CD14-positive monocyte (primary cell): ENCODE measurements at regions not wholly inside any gene's neighbourhood (a gene's known extent, or its start where the extent isn't known, plus 50 kb on each side); places are given as distances from the start of the nearest gene placed in this dataset.
A peak's percentile ranks its signal among the peaks of the same experiment; 100 is the strongest.
"Not testable (repeated sequence)": the region's sequence is repeated elsewhere in the genome, so short reads cannot be mapped to it uniquely, and the experiment has no call there.

ENCODE experiments used
- DNase-seq, 3 donors: peaks; one replicate each; pipeline ENCODE4 v3.0.0-alpha.2; 2011 to 2022
- H2AFZ ChIP-seq: 2 replicates; pipeline ENCODE4 v1.6.0; 2012; ENCODE audit warnings: mild to moderate bottlenecking, low read depth, low read length, inconsistent platforms; ENCODE audit not compliant: insufficient read depth, poor library complexity, severe bottlenecking
- H3K27ac ChIP-seq, 2 donors: 1 replicate in 1 of 2; 2 replicates in 1 of 2; pipeline ENCODE4 v1.5.1; 2012 to 2013; ENCODE audit warnings: low read length in 2 of 2, control low read depth in 1 of 2, inconsistent platforms in 1 of 2, low read depth in 1 of 2, mild to moderate bottlenecking in 1 of 2
- H3K27me3 ChIP-seq, 2 donors: one replicate each; pipeline versions ENCODE4 v1.6.0 to v1.6.1; 2011 to 2013; ENCODE audit warnings: low read length in 2 of 2; ENCODE audit not compliant: control insufficient read depth in 2 of 2, insufficient read depth in 2 of 2
- H3K36me3 ChIP-seq, 2 donors: replicated peaks in 1 of 2; 1 replicate in 1 of 2; 2 replicates in 1 of 2; pipeline versions ENCODE4 v1.5.1 to v1.6.1; 2012 to 2013; ENCODE audit warnings: low read length in 2 of 2, control low read depth in 1 of 2, inconsistent platforms in 1 of 2, mild to moderate bottlenecking in 1 of 2; ENCODE audit not compliant: insufficient read depth in 2 of 2, control insufficient read depth in 1 of 2
- H3K4me1 ChIP-seq, 2 donors: 1 replicate in 1 of 2; 2 replicates in 1 of 2; pipeline versions ENCODE4 v1.5.1 to v1.6.1; 2012 to 2013; ENCODE audit warnings: low read length in 2 of 2, control low read depth in 1 of 2, inconsistent platforms in 1 of 2, mild to moderate bottlenecking in 1 of 2, moderate library complexity in 1 of 2; ENCODE audit not compliant: insufficient read depth in 2 of 2, control insufficient read depth in 1 of 2
- H3K4me2 ChIP-seq: replicated peaks from 2 replicates; pipeline ENCODE3; 2012; ENCODE audit warnings: low read length, moderate library complexity, mild to moderate bottlenecking; ENCODE audit not compliant: poor library complexity, severe bottlenecking; ENCODE audit errors: extremely low read depth
- H3K4me3 ChIP-seq, 3 experiments: fragments of 200-600 bp in 1 of 3; sonication (generic) in 1 of 3; replicated peaks in 1 of 3; 1 replicate in 2 of 3; 2 replicates in 1 of 3; pipeline ENCODE4 v1.5.1; 2011 to 2013; ENCODE audit warnings: low read length in 3 of 3, mild to moderate bottlenecking in 3 of 3, control low read depth in 2 of 3, low read depth in 2 of 3, inconsistent platforms in 1 of 3, moderate library complexity in 1 of 3
- H3K79me2 ChIP-seq: 2 replicates; pipeline ENCODE4 v1.6.0; 2012; ENCODE audit warnings: mild to moderate bottlenecking, control low read depth, inconsistent platforms, low read length, moderate library complexity; ENCODE audit not compliant: insufficient read depth
- H3K9ac ChIP-seq: 2 replicates; pipeline ENCODE4 v1.6.0; 2017; ENCODE audit warnings: low read length, mild to moderate bottlenecking; ENCODE audit not compliant: insufficient read depth, poor library complexity, severe bottlenecking
- H3K9me3 ChIP-seq, 2 donors: replicated peaks in 1 of 2; 1 replicate in 1 of 2; 2 replicates in 1 of 2; pipeline versions ENCODE4 v1.5.1 to v1.6.1; 2012 to 2013; ENCODE audit warnings: low read length in 2 of 2, control low read depth in 1 of 2; ENCODE audit not compliant: control insufficient read depth in 1 of 2, insufficient read depth in 1 of 2
- H4K20me1 ChIP-seq: 2 replicates; pipeline ENCODE4 v1.6.0; 2012; ENCODE audit warnings: mild to moderate bottlenecking, low read length, control low read depth, moderate library complexity; ENCODE audit not compliant: insufficient read depth
- H3K27ac Mint-ChIP-seq, 7 donors: one replicate each; pipeline ENCODE4 v1.8.0; 2020; ENCODE audit warnings: mild to moderate bottlenecking in 7 of 7, mixed read lengths in 7 of 7, moderate library complexity in 6 of 7, inconsistent platforms in 2 of 7
- H3K27me3 Mint-ChIP-seq, 3 donors: one replicate each; pipeline ENCODE4 v1.8.0; 2021 to 2022; ENCODE audit warnings: low read depth in 3 of 3, mild to moderate bottlenecking in 3 of 3, mixed read lengths in 3 of 3, moderate library complexity in 3 of 3, inconsistent platforms in 1 of 3
- H3K36me3 Mint-ChIP-seq, 2 donors: one replicate each; pipeline ENCODE4 v1.8.0; 2020; ENCODE audit warnings: mixed read lengths in 2 of 2, inconsistent platforms in 1 of 2, mild to moderate bottlenecking in 1 of 2
- H3K4me1 Mint-ChIP-seq: one replicate; pipeline ENCODE4 v1.8.0; 2020; ENCODE audit warnings: mild to moderate bottlenecking, mixed read lengths
- H3K4me3 Mint-ChIP-seq, 2 donors: one replicate each; pipeline ENCODE4 v1.8.0; 2020; ENCODE audit warnings: mild to moderate bottlenecking in 2 of 2, mixed read lengths in 2 of 2, moderate library complexity in 1 of 2
- H3K9me3 Mint-ChIP-seq, 7 donors: one replicate each; pipeline ENCODE4 v1.8.0; 2020 to 2022; ENCODE audit warnings: mixed read lengths in 7 of 7, mild to moderate bottlenecking in 6 of 7, moderate library complexity in 6 of 7, inconsistent platforms in 2 of 7
- CTCF ChIP-seq: fragments of 200-600 bp; IDR thresholded peaks from one replicate; pipeline ENCODE4 v1.8.0; 2022; ENCODE audit warnings: antibody characterized with exemption, mild to moderate bottlenecking
- WGBS: methylation state at CpG from one replicate; pipeline ENCODE4 v1.1.5; 2013; ENCODE audit warnings: missing lambda C conversion rate; ENCODE audit not compliant: insufficient coverage; 5-methylcytosine and 5-hydroxymethylcytosine counted together
- intact Hi-C, 2 donors: fragments of 100-400 bp; cut with micrococcal nuclease; formaldehyde crosslinking; loops; one replicate each; pipeline versions ENCODE4 v1.15.0 to v1.15.1; 2023

- H3K9ac ChIP-seq = no peak overlapping the region
- no peaks in the 10 kb centered on the region for H3K36me3 ChIP-seq
- no peak overlapping the region for H3K4me2 ChIP-seq
- TF ChIP-seq CTCF = no peak
- no peaks in the 10 kb centered on the region for H3K36me3 Mint-ChIP-seq
- intact Hi-C loops = no loop called here
- H3K9me3 ChIP-seq = no peaks in the 10 kb centered on the region
- peaks cover 18 to 20% of the 10 kb centered on the region in 2 donors for H3K27me3 ChIP-seq
- H3K27ac Mint-ChIP-seq = no peak overlapping the region
- H3K4me1 ChIP-seq = no peaks in the 10 kb centered on the region
- H3K4me1 Mint-ChIP-seq = peaks cover 11% of the 10 kb centered on the region
- no peak overlapping the region for H3K4me3 ChIP-seq
- H3K79me2 ChIP-seq = no peaks in the 10 kb centered on the region
- DNase-seq = no peak
- H2AFZ ChIP-seq = peak overlapping the region; percentile 67
- no peaks in the 10 kb centered on the region for H4K20me1 ChIP-seq
- H3K27ac ChIP-seq = no peak overlapping the region
- peak overlapping the region in 1 of 2 donors; percentile 83 for H3K4me3 Mint-ChIP-seq
- H3K9me3 Mint-ChIP-seq = peaks cover 0 to 8% (median 0%) of the 10 kb centered on the region in 7 donors
- H3K27me3 Mint-ChIP-seq = peaks cover 10 to 21% (median 11%) of the 10 kb centered on the region in 3 donors
- WGBS = no CpG with 5 or more reads among the region's 4 CpGs
Measured at GRCh38 chr6:51214442-51214841, 395.8 kb downstream of the TFAP2B start.

- peaks cover 0 to 8% (median 0%) of the 10 kb centered on the region in 7 donors for H3K9me3 Mint-ChIP-seq
- DNase-seq = no peak
- Histone ChIP-seq H3K27me3 (peaks cover 17 to 18% of the 10 kb centered on the region in 2 donors), H3K9ac (no peak overlapping the region), H3K4me3 (no peak overlapping the region), H3K9me3 (no peaks in the 10 kb centered on the region), H3K4me2 (no peak overlapping the region), H2AFZ (no peak overlapping the region), H3K36me3 (no peaks in the 10 kb centered on the region), H4K20me1 (no peaks in the 10 kb centered on the region), H3K27ac (no peak overlapping the region), H3K79me2 (no peaks in the 10 kb centered on the region), H3K4me1 (no peaks in the 10 kb centered on the region)
- peaks cover 10 to 21% (median 10%) of the 10 kb centered on the region in 3 donors for H3K27me3 Mint-ChIP-seq
- intact Hi-C loops = no loop called here
- TF ChIP-seq CTCF = no peak
- peaks cover 11% of the 10 kb centered on the region for H3K4me1 Mint-ChIP-seq
- H3K36me3 Mint-ChIP-seq = no peaks in the 10 kb centered on the region
- H3K27ac Mint-ChIP-seq = no peak overlapping the region
- no CpG with 5 or more reads among the region's 3 CpGs for WGBS
- H3K4me3 Mint-ChIP-seq = no peak overlapping the region
Measured at GRCh38 chr6:51218181-51218580, 399.5 kb downstream of the TFAP2B start.

- H3K27me3 ChIP-seq, intact Hi-C loops, H2AFZ ChIP-seq, H3K36me3 ChIP-seq, H4K20me1 ChIP-seq, H3K4me1 Mint-ChIP-seq, H3K27ac Mint-ChIP-seq, H3K9me3 ChIP-seq, H3K9ac ChIP-seq, H3K79me2 ChIP-seq, H3K27ac ChIP-seq, H3K4me3 ChIP-seq, H3K4me2 ChIP-seq, DNase-seq, H3K4me3 Mint-ChIP-seq, H3K36me3 Mint-ChIP-seq, H3K27me3 Mint-ChIP-seq, H3K4me1 ChIP-seq: not testable (repeated sequence)
- WGBS = 99% methylated on average over 10 of the region's 19 CpGs
- peaks cover 5 to 22% (median 9%) of the 10 kb centered on the region in 7 donors for H3K9me3 Mint-ChIP-seq
Measured at GRCh38 chr6:51224580-51225240, 406.0 kb downstream of the TFAP2B start.
